Mucosa of descending colon (tissue), 3 donors: ENCODE measurements at regions not wholly inside any gene's neighbourhood (a gene's known extent, or its start where the extent isn't known, plus 50 kb on each side); places are given as distances from the start of the nearest gene placed in this dataset.

Experiments used
- ATAC-seq: fragments of 200-7000 bp; cut with Tn5 transposase; one replicate; pipeline ENCODE4 v1.9.1; 2020; ENCODE audit warnings: mild to moderate bottlenecking, moderate library complexity
- DNase-seq, 3 donors: peaks; one replicate each; pipeline ENCODE4 v3.0.0-alpha.2; 2020
- H3K36me3 ChIP-seq: fragments of 200-600 bp; one replicate; pipeline ENCODE4 v1.8.0; 2021; ENCODE audit warnings: low read depth, mild to moderate bottlenecking
- H3K4me1 ChIP-seq: fragments of 200-600 bp; one replicate; pipeline ENCODE4 v1.8.0; 2021; ENCODE audit warnings: low read depth, mild to moderate bottlenecking
- H3K4me3 ChIP-seq: fragments of 200-600 bp; one replicate; pipeline ENCODE4 v1.8.0; 2021; ENCODE audit warnings: mild to moderate bottlenecking
- H3K9me3 ChIP-seq: fragments of 200-600 bp; one replicate; pipeline ENCODE4 v1.8.0; 2021; ENCODE audit warnings: mild to moderate bottlenecking
- intact Hi-C, 2 donors: fragments of 100-400 bp; cut with DNase I in 1 of 2; cut with micrococcal nuclease in 1 of 2; formaldehyde crosslinking; loops; one replicate each; pipeline versions ENCODE4 v1.11.0 to v1.11.1; 2022; cut with DNase I, micrococcal nuclease
- TF ChIP-seq, protein P1 (sequence below): fragments of 200-600 bp; IDR thresholded peaks from one replicate; pipeline ENCODE4 v1.8.0; 2022; ENCODE audit warnings: antibody characterized with exemption, mild to moderate bottlenecking
- donor health status: DM: no; HTN: no; CAD: no; lungs with moderate emphysema.
- donor health status: DM: no; HTN: no; CAD: no.
- donor health status: DM: no; HTN: yes; CAD: no.

DNA sequence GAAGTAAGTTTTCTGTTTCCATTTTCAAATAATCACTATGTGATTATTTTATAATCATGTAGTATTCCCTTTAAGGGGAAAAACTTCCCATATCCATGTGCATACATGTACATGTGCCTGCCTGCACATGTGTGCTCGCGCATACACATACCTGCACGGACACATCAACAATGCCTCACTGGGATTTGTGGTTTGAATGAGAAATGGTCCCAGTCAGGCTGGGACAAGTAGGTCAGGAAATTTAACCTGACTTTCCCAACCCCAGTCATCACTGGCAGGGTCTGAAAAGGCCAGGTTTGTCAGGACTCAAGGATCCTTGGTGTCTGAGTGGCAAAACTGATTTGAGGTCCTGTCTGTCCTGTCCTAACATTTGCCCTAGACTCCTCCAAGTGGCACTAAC, 109.3 kb upstream of the MRPS22 start:
- H3K4me3 ChIP-seq, result no peak overlapping the region
- H3K9me3 ChIP-seq, result no peaks in the 10 kb centered on the region
- TF ChIP-seq, protein P1, sequence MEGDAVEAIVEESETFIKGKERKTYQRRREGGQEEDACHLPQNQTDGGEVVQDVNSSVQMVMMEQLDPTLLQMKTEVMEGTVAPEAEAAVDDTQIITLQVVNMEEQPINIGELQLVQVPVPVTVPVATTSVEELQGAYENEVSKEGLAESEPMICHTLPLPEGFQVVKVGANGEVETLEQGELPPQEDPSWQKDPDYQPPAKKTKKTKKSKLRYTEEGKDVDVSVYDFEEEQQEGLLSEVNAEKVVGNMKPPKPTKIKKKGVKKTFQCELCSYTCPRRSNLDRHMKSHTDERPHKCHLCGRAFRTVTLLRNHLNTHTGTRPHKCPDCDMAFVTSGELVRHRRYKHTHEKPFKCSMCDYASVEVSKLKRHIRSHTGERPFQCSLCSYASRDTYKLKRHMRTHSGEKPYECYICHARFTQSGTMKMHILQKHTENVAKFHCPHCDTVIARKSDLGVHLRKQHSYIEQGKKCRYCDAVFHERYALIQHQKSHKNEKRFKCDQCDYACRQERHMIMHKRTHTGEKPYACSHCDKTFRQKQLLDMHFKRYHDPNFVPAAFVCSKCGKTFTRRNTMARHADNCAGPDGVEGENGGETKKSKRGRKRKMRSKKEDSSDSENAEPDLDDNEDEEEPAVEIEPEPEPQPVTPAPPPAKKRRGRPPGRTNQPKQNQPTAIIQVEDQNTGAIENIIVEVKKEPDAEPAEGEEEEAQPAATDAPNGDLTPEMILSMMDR, result no peak
- no peaks in the 10 kb centered on the region for H3K36me3 ChIP-seq
- DNase-seq, result no peak
- intact Hi-C loops, result no loop called here
- no peak for ATAC-seq
- no peaks in the 10 kb centered on the region for H3K4me1 ChIP-seq

DNA sequence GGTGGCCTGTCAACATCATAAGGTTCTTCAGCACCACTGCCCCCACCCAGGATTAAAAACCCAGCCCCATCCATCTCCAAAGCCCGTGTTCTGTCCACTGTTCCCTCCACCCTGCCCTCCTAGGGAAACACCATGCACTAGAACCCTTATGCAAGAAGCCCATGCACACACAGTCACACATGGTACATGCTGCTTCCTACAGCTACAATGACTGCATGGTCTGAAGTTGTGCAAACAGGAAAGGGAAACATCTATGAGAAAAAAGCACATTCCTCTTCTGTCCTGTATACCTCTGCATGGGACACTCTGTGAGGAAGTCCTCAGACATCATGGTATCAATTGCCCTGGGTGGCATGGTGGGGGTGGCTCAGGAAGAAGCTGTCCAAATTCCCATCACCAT, 108.6 kb upstream of the MRPS22 start:
- Histone ChIP-seq H3K9me3 (no peaks in the 10 kb centered on the region), H3K4me3 (no peak overlapping the region), H3K4me1 (no peaks in the 10 kb centered on the region), H3K36me3 (no peaks in the 10 kb centered on the region)
- intact Hi-C loops, result no loop called here
- DNase-seq (no peak), ATAC-seq (no peak)
- TF ChIP-seq, protein P1, result no peak

DNA sequence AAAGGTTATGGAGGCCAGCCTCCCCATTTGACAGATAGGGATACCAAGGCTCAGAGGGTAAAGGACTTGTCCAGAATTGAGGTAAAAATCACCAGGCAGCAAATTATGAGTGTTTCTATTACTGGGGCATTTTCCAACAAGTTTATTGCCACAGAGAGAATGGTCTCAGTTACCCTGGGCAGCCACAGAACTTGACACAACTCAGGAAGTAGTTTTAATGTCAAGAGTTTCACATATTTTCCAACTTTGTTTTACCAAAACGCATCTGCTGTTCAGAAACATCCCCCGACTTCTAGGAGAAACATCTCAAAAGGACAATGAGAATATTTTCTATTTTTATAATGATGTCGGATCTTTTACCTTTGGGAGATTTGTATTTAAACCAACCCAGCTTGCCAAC, 107.5 kb upstream of the MRPS22 start:
- intact Hi-C loops, result no loop called here
- TF ChIP-seq, protein P1, result no peak
- no peak for DNase-seq
- Histone ChIP-seq H3K9me3 (no peaks in the 10 kb centered on the region), H3K4me3 (no peak overlapping the region), H3K36me3 (no peaks in the 10 kb centered on the region), H3K4me1 (no peaks in the 10 kb centered on the region)
- ATAC-seq, result no peak

DNA sequence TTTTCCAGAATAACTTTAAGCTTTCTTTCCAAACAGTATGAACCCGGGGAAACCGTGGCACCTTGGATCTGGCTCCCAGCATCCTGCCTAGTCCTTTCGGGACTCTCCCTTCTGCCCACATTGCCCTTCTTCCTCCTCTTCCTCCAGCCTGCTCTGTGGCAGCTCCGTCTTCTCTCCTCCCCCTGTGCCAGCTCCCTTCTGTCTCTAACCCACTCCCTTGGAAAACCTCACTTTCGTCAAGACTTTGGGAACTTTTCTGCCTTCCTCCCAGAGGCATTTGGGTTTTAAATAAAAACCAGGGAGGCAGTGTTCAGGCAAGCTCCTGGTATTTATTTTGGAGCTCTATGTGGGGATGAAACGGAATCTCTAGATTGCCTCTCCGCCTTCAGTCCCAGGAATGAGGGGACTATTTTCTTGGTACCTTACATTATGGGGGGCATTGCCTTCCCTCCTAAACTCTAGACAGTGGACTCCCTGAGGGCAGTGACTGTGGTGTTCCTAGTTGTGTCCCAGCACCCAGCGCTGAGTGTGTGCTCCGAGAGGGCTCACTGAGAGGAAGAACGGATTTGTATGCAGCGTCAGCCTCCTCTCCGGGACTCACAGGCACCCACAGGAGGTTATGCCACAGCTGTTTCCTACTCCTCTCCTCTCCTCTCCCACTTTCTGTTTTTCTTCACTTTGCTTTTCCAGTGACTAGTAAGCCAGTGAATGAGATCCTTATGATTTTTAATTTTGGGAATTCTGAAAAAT, 105.4 kb upstream of the MRPS22 start:
- no peaks in the 10 kb centered on the region for H3K4me1 ChIP-seq
- no peaks in the 10 kb centered on the region for H3K9me3 ChIP-seq
- ATAC-seq (no peak), DNase-seq (no peak)
- H3K4me3 ChIP-seq, result no peak overlapping the region
- H3K36me3 ChIP-seq, result no peaks in the 10 kb centered on the region
- intact Hi-C loops, result no loop called here
- TF ChIP-seq, protein P1, result no peak

DNA sequence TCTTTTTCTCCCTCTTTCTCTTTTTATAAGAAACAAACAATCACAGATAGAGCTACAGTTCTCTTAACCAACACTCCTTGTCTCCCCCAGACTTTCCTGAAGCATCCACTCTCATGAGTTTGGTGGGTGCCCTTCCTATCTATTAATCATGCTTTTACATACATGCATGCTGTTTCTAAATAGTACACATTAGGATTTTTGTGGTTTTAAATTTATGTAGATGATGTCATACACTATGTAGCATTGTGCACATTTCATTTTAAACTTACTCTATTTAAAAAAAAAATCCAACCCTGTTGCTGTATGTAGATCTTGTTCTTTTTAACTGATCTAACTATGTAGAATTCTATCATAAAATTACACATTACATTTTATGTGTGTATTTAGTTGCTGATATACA, 104.3 kb upstream of the MRPS22 start:
- Histone ChIP-seq H3K36me3 (no peaks in the 10 kb centered on the region), H3K4me3 (no peak overlapping the region), H3K9me3 (no peaks in the 10 kb centered on the region), H3K4me1 (no peaks in the 10 kb centered on the region)
- intact Hi-C loops, result no loop called here
- TF ChIP-seq, protein P1, result no peak
- ATAC-seq (no peak), DNase-seq (no peak)

DNA sequence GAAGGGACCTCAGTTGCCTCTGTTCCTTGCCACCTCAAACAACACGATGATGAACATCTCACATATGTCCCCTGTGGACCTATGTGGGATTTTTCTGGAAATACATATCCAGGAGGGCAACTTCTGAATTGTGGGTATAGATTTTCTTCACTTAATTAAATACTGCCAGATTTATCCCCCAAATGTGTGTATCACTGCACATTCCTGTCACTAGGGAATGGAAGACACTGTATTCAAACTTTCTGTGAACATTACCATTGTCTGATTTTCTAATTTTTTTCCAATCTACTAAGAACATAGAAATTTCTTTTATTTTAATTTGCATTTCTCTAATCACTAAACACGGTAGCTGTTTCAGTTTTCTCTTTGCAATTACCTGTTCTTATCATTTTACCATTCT, 102.0 kb upstream of the MRPS22 start:
- TF ChIP-seq, protein P1, result no peak
- Histone ChIP-seq H3K4me3 (no peak overlapping the region), H3K4me1 (no peaks in the 10 kb centered on the region), H3K36me3 (no peaks in the 10 kb centered on the region), H3K9me3 (no peaks in the 10 kb centered on the region)
- intact Hi-C loops, result no loop called here
- DNase-seq (no peak), ATAC-seq (no peak)
